Thymus (tissue), 11 donors: ENCODE measurements at regions not wholly inside any gene's neighbourhood (a gene's known extent, or its start where the extent isn't known, plus 50 kb on each side); places are given as distances from the start of the nearest gene placed in this dataset.
"Not testable (repeated sequence)": the region's sequence is repeated elsewhere in the genome, so short reads cannot be mapped to it uniquely, and the experiment has no call there.

Experiments
- DNase-seq, 9 donors: peaks; one replicate each; pipeline ENCODE4 v3.0.0-alpha.2; 2013; ENCODE audit warnings: low spot score in 9 of 9, low read depth in 6 of 9, missing footprints in 1 of 9
- H3K27ac ChIP-seq, 2 donors: one replicate each; pipeline ENCODE4 v1.5.1; 2013; ENCODE audit warnings: control low read depth in 1 of 2, low read depth in 1 of 2, low read length in 1 of 2, mild to moderate bottlenecking in 1 of 2, moderate library complexity in 1 of 2
- H3K27me3 ChIP-seq, 2 donors: one replicate each; pipeline ENCODE4 v1.5.1; 2013; ENCODE audit warnings: low read length in 1 of 2; ENCODE audit not compliant: control insufficient read depth in 2 of 2, insufficient read depth in 1 of 2
- H3K36me3 ChIP-seq, 2 donors: one replicate each; pipeline ENCODE4 v1.5.1; 2013; ENCODE audit warnings: low read length in 1 of 2, mild to moderate bottlenecking in 1 of 2, moderate library complexity in 1 of 2; ENCODE audit not compliant: control insufficient read depth in 2 of 2, insufficient read depth in 2 of 2
- H3K4me1 ChIP-seq, 2 donors: one replicate each; pipeline ENCODE4 v1.5.1; 2013; ENCODE audit warnings: low read length in 2 of 2; ENCODE audit not compliant: control insufficient read depth in 2 of 2, insufficient read depth in 2 of 2
- H3K4me3 ChIP-seq, 2 donors: one replicate each; pipeline ENCODE4 v1.5.1; 2013; ENCODE audit warnings: low read length in 2 of 2, control low read depth in 1 of 2, mild to moderate bottlenecking in 1 of 2
- H3K9me3 ChIP-seq, 2 donors: one replicate each; pipeline ENCODE4 v1.5.1; 2013; ENCODE audit warnings: low read length in 1 of 2, mild to moderate bottlenecking in 1 of 2; ENCODE audit not compliant: control insufficient read depth in 2 of 2, insufficient read depth in 1 of 2
- WGBS: extraction: QIAGEN DNeasy Blood & Tissue Kit; methylation state at CpG from one replicate; pipeline ENCODE4 v1.1.7; 2013; 5-methylcytosine and 5-hydroxymethylcytosine counted together
- donor health status: healthy.

DNA sequence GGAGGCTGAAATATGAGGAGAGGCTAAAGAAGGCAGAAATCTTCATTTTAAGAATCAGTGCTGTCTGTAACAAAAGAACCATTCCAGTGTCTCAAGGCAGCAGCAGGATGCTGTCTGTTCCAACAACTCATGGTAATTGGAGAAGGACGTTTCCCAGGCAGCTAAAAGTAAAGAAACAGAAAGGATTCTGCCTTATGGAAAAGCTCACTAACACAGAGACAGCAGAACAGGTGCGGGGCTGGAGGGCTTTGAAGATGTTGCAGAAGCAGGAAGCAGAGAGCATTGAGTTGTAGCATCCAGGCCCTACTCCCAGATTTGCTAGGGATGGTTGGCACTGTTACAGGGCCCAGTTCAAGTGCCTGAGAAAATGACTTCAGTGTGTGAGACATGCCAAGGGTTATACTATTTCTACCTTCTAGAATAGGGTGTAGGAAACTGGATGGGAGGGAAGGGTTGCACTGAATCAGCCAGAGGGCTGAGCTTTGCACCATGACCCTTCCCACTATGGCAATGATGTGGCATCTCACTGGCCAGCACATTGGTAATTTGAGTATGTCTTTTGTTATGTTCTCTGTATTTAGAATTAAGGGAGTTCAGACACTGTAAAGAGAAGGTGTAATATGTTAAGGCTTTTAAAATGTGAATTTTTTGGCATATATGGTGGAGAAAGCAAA is 160.0 kb upstream of the FBXO33 start:
- no peak overlapping the region for H3K27ac ChIP-seq
- H3K36me3 ChIP-seq, result no peaks in the 10 kb centered on the region
- DNase-seq, result no peak
- no peaks in the 10 kb centered on the region for H3K27me3 ChIP-seq
- no peak overlapping the region for H3K4me3 ChIP-seq
- no peaks in the 10 kb centered on the region for H3K4me1 ChIP-seq
- WGBS, result 57% methylated on average over 2 of the region's 2 CpGs
- H3K9me3 ChIP-seq, result no peaks in the 10 kb centered on the region

DNA sequence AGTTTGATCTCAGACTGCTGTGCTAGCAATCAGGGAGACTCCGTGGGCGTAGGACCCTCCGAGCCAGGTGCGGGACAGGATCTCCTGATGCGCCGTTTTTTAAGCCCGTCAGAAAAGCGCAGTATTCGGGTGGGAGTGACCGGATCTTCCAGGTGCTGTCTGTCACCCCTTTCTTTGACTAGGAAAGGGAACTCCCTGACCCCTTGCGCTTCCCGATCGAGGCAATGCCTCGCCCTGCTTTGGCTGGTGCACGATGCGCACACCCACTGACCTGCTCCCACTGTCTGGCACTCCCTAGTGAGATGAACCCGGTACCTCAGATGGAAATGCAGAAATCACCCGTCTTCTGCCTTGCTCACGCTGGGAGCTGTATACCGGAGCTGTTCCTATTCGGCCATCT is 157.6 kb upstream of the FBXO33 start:
- not testable (repeated sequence) for H3K4me1 ChIP-seq, H3K4me3 ChIP-seq, H3K9me3 ChIP-seq, DNase-seq, H3K27ac ChIP-seq, H3K27me3 ChIP-seq, H3K36me3 ChIP-seq
- 96% methylated on average over 21 of the region's 21 CpGs for WGBS

DNA sequence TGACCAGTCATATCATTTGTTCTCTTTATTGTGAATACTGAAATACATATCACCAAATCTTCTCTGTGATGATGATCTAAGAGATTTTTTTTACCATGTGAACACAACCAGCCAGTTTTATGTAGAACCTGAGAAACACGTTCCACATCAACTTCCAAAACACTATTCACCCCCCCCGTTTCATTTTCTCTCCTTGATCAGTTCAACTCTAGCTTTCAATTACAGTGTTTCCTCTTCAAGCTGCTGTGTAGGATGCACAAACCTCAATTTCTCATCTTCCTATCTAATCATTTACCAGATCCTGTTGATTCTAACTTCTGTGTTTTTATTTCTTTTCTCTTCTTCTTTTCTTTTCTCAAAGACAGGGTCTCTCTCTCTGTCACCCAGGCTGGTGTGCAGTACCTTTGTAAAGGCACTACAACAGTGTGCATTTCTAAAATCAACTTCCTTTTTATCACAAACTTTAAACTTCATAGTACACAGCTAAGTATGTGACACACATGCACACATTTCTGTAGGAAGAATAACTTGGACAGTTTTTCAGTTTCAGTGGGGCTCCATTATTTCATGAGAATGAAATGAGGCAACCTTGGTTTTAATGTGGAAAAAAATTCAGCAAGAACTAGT is 149.9 kb upstream of the FBXO33 start:
- H3K27me3 ChIP-seq, result no peaks in the 10 kb centered on the region
- no peak overlapping the region for H3K4me3 ChIP-seq
- no peaks in the 10 kb centered on the region for H3K9me3 ChIP-seq
- no peaks in the 10 kb centered on the region for H3K36me3 ChIP-seq
- no peak overlapping the region for H3K27ac ChIP-seq
- WGBS, result 45% methylated on average over 2 of the region's 2 CpGs
- DNase-seq, result peak in 2 of 9 donors; percentile 0 to 7
- H3K4me1 ChIP-seq, result no peaks in the 10 kb centered on the region

GRCh38 chr14:39581474-39581873 is 149.2 kb upstream of the FBXO33 start:
- H3K4me3 ChIP-seq, result no peak overlapping the region
- peaks cover 0 to 1% of the 10 kb centered on the region in 2 donors for H3K9me3 ChIP-seq
- H3K4me1 ChIP-seq, result no peaks in the 10 kb centered on the region
- WGBS, result 86% methylated on average over 2 of the region's 2 CpGs
- no peak overlapping the region for H3K27ac ChIP-seq
- no peaks in the 10 kb centered on the region for H3K36me3 ChIP-seq
- H3K27me3 ChIP-seq, result no peaks in the 10 kb centered on the region
- no peak for DNase-seq

- Histone ChIP-seq H3K9me3 (peaks cover 0 to 3% of the 10 kb centered on the region in 2 donors), H3K4me3 (no peak overlapping the region), H3K27me3 (no peaks in the 10 kb centered on the region), H3K36me3 (no peaks in the 10 kb centered on the region), H3K27ac (no peak overlapping the region), H3K4me1 (no peaks in the 10 kb centered on the region)
- no peak for DNase-seq
- 49% methylated on average over 1 of the region's 1 CpG for WGBS
Measured at GRCh38 chr14:39580696-39581095, 148.5 kb upstream of the FBXO33 start.

- H3K4me1 ChIP-seq, result no peaks in the 10 kb centered on the region
- no peaks in the 10 kb centered on the region for H3K36me3 ChIP-seq
- no peaks in the 10 kb centered on the region for H3K27me3 ChIP-seq
- peaks cover 0 to 3% of the 10 kb centered on the region in 2 donors for H3K9me3 ChIP-seq
- 94% methylated on average over 1 of the region's 1 CpG for WGBS
- no peak overlapping the region for H3K27ac ChIP-seq
- DNase-seq, result no peak
- no peak overlapping the region for H3K4me3 ChIP-seq
Measured at GRCh38 chr14:39576736-39577135, 144.5 kb upstream of the FBXO33 start.

DNA sequence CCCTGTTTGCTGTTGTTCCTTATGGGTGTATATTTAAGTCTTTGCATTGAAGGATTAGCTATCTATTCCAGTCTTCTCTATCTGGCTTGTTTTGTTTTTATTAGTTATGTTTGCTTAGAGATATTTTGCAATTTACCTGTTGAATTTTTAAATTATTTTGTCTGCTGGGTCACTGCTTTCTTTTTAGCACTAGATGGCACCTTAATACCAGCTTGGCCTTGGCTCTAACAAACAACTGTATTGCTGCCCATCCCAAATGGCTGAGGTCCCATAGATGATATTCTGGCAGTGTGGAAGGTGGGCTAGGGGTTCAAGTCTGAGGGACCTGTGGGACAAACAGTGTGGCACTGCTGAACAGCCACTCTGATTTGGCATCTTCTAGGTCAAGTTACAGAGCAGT is 144.0 kb upstream of the FBXO33 start:
- no peak for DNase-seq
- no peaks in the 10 kb centered on the region for H3K4me1 ChIP-seq
- no peaks in the 10 kb centered on the region for H3K27me3 ChIP-seq
- H3K4me3 ChIP-seq, result no peak overlapping the region
- H3K9me3 ChIP-seq, result peaks cover 0 to 3% of the 10 kb centered on the region in 2 donors
- H3K36me3 ChIP-seq, result no peaks in the 10 kb centered on the region
- H3K27ac ChIP-seq, result no peak overlapping the region

- Histone ChIP-seq H3K27me3 (no peaks in the 10 kb centered on the region), H3K27ac (no peak overlapping the region), H3K4me3 (no peak overlapping the region), H3K36me3 (no peaks in the 10 kb centered on the region), H3K4me1 (no peaks in the 10 kb centered on the region), H3K9me3 (no peaks in the 10 kb centered on the region)
- DNase-seq, result no peak
- WGBS, result 80% methylated on average over 4 of the region's 4 CpGs
Measured at GRCh38 chr14:39568809-39569538, 136.7 kb upstream of the FBXO33 start.

- no peaks in the 10 kb centered on the region for H3K36me3 ChIP-seq
- DNase-seq, result no peak
- H3K9me3 ChIP-seq, result no peaks in the 10 kb centered on the region
- H3K27ac ChIP-seq, result no peak overlapping the region
- whole genome bisulfite sequencing, result 83% methylated on average over 2 of the region's 2 CpGs
- no peak overlapping the region for H3K4me3 ChIP-seq
- no peaks in the 10 kb centered on the region for H3K4me1 ChIP-seq
- no peaks in the 10 kb centered on the region for H3K27me3 ChIP-seq
Measured at GRCh38 chr14:39566795-39567194, 134.6 kb upstream of the FBXO33 start.
